ENCODE measurements at regions not wholly inside any gene's neighbourhood (a gene's known extent, or its start where the extent isn't known, plus 50 kb on each side); places are given as distances from the start of the nearest gene placed in this dataset.

GRCh38 chr22:34115722-34116121 is 195.4 kb upstream of the LARGE1 start:
- no peaks in the 10 kb centered on the region for H4K20me1 ChIP-seq (ENCODE audit: control insufficient read depth, extremely low read depth, insufficient read depth, low read length)
- no peaks in the 10 kb centered on the region for H3K36me3 ChIP-seq (ENCODE audit: control insufficient read depth, insufficient read depth, low read length)
- no peak overlapping the region for H2AFZ ChIP-seq (ENCODE audit: low read length)
- no peak for DNase-seq (ENCODE audit: low read depth in 2 of 2)
- no peak for TF ChIP-seq EZH2 (IDR thresholded peaks at IDR 0.05; ENCODE audit: low read length, missing control alignments)
- TF ChIP-seq, protein P1, sequence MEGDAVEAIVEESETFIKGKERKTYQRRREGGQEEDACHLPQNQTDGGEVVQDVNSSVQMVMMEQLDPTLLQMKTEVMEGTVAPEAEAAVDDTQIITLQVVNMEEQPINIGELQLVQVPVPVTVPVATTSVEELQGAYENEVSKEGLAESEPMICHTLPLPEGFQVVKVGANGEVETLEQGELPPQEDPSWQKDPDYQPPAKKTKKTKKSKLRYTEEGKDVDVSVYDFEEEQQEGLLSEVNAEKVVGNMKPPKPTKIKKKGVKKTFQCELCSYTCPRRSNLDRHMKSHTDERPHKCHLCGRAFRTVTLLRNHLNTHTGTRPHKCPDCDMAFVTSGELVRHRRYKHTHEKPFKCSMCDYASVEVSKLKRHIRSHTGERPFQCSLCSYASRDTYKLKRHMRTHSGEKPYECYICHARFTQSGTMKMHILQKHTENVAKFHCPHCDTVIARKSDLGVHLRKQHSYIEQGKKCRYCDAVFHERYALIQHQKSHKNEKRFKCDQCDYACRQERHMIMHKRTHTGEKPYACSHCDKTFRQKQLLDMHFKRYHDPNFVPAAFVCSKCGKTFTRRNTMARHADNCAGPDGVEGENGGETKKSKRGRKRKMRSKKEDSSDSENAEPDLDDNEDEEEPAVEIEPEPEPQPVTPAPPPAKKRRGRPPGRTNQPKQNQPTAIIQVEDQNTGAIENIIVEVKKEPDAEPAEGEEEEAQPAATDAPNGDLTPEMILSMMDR (conservative IDR thresholded peaks at IDR 0.05 in 1 of 2, IDR thresholded peaks at IDR 0.05 in 1 of 2; ENCODE audit: low read depth in 1 of 2, low read length in 2 of 2), result no peak
- H3K4me1 ChIP-seq (ENCODE audit: control insufficient read depth, extremely low read depth, insufficient read depth, low read length), result no peaks in the 10 kb centered on the region
- no peak overlapping the region for H3K27ac ChIP-seq (ENCODE audit: insufficient read depth, low read length)
- no peaks in the 10 kb centered on the region for H3K79me2 ChIP-seq (ENCODE audit: control insufficient read depth, insufficient read depth, low read length)
- no peak overlapping the region for H3K9ac ChIP-seq (ENCODE audit: insufficient read depth, low read length)
- no peaks in the 10 kb centered on the region for H3K9me3 ChIP-seq (ENCODE audit: control insufficient read depth, insufficient read depth, low read depth, low read length)
- no peaks in the 10 kb centered on the region for H3K27me3 ChIP-seq (ENCODE audit: control insufficient read depth, insufficient read depth, low read length)
- no peak overlapping the region for H3K4me3 ChIP-seq (replicated peaks in 1 of 4; ENCODE audit: control extremely low read depth in 1 of 4, insufficient read depth in 1 of 4, low read depth in 3 of 4, low read length in 4 of 4)
- no peak overlapping the region for H3K4me2 ChIP-seq (ENCODE audit: extremely low read depth, insufficient read depth, low read length)

DNA sequence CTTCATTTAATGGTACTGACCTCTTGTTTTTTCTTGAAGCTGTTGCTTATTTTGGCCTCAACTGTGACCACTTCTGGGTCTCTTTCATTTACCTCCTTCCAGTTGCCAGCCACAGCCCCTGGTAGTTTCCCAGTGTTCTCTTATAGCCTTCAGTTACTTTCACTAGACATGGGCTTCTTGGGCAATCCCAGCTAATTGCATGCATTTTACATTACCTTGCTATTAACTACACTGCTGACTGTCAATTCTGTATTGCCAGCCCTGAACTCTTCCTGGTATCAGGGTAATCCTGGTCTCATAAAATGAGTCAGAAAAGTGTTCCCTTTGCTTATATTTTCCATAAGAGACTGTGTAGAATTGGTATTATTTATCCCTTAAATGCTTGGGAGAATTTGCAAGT is 195.8 kb upstream of the LARGE1 start:
- Histone ChIP-seq H4K20me1 (ENCODE audit: control insufficient read depth, extremely low read depth, insufficient read depth, low read length) (no peaks in the 10 kb centered on the region), H3K79me2 (ENCODE audit: control insufficient read depth, insufficient read depth, low read length) (no peaks in the 10 kb centered on the region), H3K4me1 (ENCODE audit: control insufficient read depth, extremely low read depth, insufficient read depth, low read length) (no peaks in the 10 kb centered on the region), H2AFZ (ENCODE audit: low read length) (no peak overlapping the region), H3K4me2 (ENCODE audit: extremely low read depth, insufficient read depth, low read length) (no peak overlapping the region), H3K9ac (ENCODE audit: insufficient read depth, low read length) (no peak overlapping the region), H3K27ac (ENCODE audit: insufficient read depth, low read length) (no peak overlapping the region), H3K9me3 (ENCODE audit: control insufficient read depth, insufficient read depth, low read depth, low read length) (no peaks in the 10 kb centered on the region), H3K36me3 (ENCODE audit: control insufficient read depth, insufficient read depth, low read length) (no peaks in the 10 kb centered on the region), H3K27me3 (ENCODE audit: control insufficient read depth, insufficient read depth, low read length) (no peaks in the 10 kb centered on the region), H3K4me3 (replicated peaks in 1 of 4; ENCODE audit: control extremely low read depth in 1 of 4, insufficient read depth in 1 of 4, low read depth in 3 of 4, low read length in 4 of 4) (no peak overlapping the region)
- DNase-seq (ENCODE audit: low read depth in 2 of 2), result no peak
- TF ChIP-seq EZH2 (IDR thresholded peaks at IDR 0.05; ENCODE audit: low read length, missing control alignments), result no peak
- TF ChIP-seq, protein P1 (conservative IDR thresholded peaks at IDR 0.05 in 1 of 2, IDR thresholded peaks at IDR 0.05 in 1 of 2; ENCODE audit: low read depth in 1 of 2, low read length in 2 of 2), result no peak

DNA sequence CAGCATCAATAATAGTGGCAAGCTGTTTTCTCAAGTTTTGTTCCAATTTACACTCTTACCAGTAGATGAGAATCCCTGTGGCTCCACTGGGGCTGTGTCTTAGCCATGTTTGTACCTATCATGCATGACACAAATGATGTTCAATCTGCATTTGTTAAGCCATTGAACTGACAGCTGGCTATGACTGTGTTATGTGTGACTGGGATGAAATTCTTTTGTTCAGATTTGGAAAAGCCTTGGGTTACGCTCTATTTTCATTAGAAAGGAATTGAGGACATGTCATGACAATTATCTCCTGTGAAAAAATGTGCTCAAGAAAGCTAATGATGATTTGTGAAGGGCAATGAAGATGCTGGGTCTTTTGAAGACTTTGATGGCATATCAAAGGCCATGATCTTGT is 201.8 kb upstream of the LARGE1 start:
- no peaks in the 10 kb centered on the region for H3K9me3 ChIP-seq (ENCODE audit: control insufficient read depth, insufficient read depth, low read depth, low read length)
- H3K36me3 ChIP-seq (ENCODE audit: control insufficient read depth, insufficient read depth, low read length), result no peaks in the 10 kb centered on the region
- TF ChIP-seq, protein P1 (conservative IDR thresholded peaks at IDR 0.05 in 1 of 2, IDR thresholded peaks at IDR 0.05 in 1 of 2; ENCODE audit: low read depth in 1 of 2, low read length in 2 of 2), result no peak
- TF ChIP-seq EZH2 (IDR thresholded peaks at IDR 0.05; ENCODE audit: low read length, missing control alignments), result no peak
- no peaks in the 10 kb centered on the region for H3K79me2 ChIP-seq (ENCODE audit: control insufficient read depth, insufficient read depth, low read length)
- DNase-seq (ENCODE audit: low read depth in 2 of 2), result no peak
- H2AFZ ChIP-seq (ENCODE audit: low read length), result no peak overlapping the region
- no peaks in the 10 kb centered on the region for H3K4me1 ChIP-seq (ENCODE audit: control insufficient read depth, extremely low read depth, insufficient read depth, low read length)
- H3K4me2 ChIP-seq (ENCODE audit: extremely low read depth, insufficient read depth, low read length), result no peak overlapping the region
- H3K27me3 ChIP-seq (ENCODE audit: control insufficient read depth, insufficient read depth, low read length), result no peaks in the 10 kb centered on the region
- no peak overlapping the region for H3K27ac ChIP-seq (ENCODE audit: insufficient read depth, low read length)
- H4K20me1 ChIP-seq (ENCODE audit: control insufficient read depth, extremely low read depth, insufficient read depth, low read length), result no peaks in the 10 kb centered on the region
- H3K4me3 ChIP-seq (replicated peaks in 1 of 4; ENCODE audit: control extremely low read depth in 1 of 4, insufficient read depth in 1 of 4, low read depth in 3 of 4, low read length in 4 of 4), result no peak overlapping the region
- no peak overlapping the region for H3K9ac ChIP-seq (ENCODE audit: insufficient read depth, low read length)
